Jurkat, Clone E6-1 (cell line): ENCODE measurements at regions not wholly inside any gene's neighbourhood (a gene's known extent, or its start where the extent isn't known, plus 50 kb on each side); places are given as distances from the start of the nearest gene placed in this dataset.
A peak's percentile ranks its signal among the peaks of the same experiment; 100 is the strongest.
"Not testable (repeated sequence)": the region's sequence is repeated elsewhere in the genome, so short reads cannot be mapped to it uniquely, and the experiment has no call there.

ENCODE experiments used
- DNase-seq: peaks from one replicate; pipeline ENCODE4 v3.0.0-alpha.2; 2011; ENCODE audit warnings: low read depth, low spot score
- H3K4me3 ChIP-seq: 2 replicates; pipeline ENCODE4 v1.5.1; 2011; ENCODE audit warnings: mild to moderate bottlenecking, low read length, control low read depth, moderate library complexity

DNA sequence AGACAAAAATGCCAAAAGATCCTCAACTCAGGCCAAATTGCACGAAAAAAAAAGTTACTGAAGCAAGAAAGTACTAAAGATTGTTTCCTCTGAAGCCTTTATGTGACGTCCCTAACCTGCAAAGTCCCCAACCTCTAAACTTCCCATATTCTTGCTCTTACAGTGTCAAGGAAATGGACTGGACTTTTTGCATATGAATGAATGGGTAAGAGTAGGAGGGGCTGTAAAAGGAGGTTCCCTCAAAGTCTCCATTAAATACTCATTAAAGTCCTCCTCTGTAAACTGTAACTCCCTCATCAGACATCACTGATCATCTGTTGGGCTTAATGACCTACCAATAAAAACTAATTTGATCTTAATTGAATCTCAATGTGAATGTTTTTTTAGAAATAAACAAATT, 164.8 kb upstream of the STEAP1 start:
- no peak overlapping the region for H3K4me3 ChIP-seq
- DNase-seq, result no peak

GRCh38 chr7:89994483-89994882, 159.8 kb upstream of the STEAP1 start:
- DNase-seq, result no peak
- no peak overlapping the region for H3K4me3 ChIP-seq

GRCh38 chr7:89998554-89998953, 155.7 kb upstream of the STEAP1 start:
- no peak overlapping the region for H3K4me3 ChIP-seq
- no peak for DNase-seq

GRCh38 chr7:90005836-90006235, 148.4 kb upstream of the STEAP1 start:
- DNase-seq, result no peak
- H3K4me3 ChIP-seq, result no peak overlapping the region

GRCh38 chr7:90007001-90007654, 147.1 kb upstream of the STEAP1 start:
- no peak for DNase-seq
- H3K4me3 ChIP-seq, result no peak overlapping the region

DNA sequence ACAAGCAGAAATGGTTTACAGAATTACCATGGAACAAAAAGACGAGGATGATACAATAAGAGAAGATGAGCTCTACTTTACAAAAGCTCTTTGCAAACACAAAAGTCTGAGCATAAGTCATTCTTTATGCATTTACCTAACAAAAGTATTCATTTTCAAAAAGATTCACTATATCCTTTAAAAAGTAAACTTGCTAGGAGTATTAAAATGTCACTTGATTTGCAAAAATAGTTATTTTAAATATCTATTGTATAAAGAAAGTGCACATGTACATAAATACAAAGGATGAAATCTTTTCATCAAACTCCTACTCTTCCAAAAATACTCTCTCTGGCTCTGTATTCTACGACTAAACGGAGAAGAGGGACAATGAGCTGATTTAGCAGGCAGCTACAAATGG, 146.4 kb upstream of the STEAP1 start:
- DNase-seq, result no peak
- no peak overlapping the region for H3K4me3 ChIP-seq

GRCh38 chr7:90022213-90022612, 132.1 kb upstream of the STEAP1 start:
- H3K4me3 ChIP-seq, result no peak overlapping the region
- DNase-seq, result no peak

GRCh38 chr7:90025771-90026170, 128.5 kb upstream of the STEAP1 start:
- no peak for DNase-seq

GRCh38 chr7:90033850-90034249, 120.4 kb upstream of the STEAP1 start:
- H3K4me3 ChIP-seq, result no peak overlapping the region
- DNase-seq, result no peak

More at GRCh38 chr7:90025771-90026170, 128.5 kb upstream of the STEAP1 start:
- no peak overlapping the region for H3K4me3 ChIP-seq

DNA sequence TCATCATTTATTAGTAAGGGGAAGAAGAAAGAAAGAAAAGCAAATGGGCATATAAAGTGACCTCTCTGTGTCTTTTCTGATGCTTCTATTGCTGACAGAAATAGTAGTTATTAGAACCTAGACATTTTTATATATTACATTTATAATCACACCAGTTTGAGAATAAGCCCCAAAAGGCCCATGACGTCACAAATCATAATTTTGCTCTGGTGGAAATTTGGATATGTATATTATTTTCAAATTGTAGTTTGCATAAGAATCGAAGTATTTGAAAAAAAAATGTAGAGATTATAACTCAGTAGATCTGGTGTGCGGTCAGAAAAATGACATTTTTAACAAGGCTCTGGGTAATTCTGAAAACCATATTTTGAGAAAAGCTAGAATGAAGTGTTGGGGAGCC, 101.2 kb upstream of the STEAP1 start:
- DNase-seq, result no peak
- no peak overlapping the region for H3K4me3 ChIP-seq

DNA sequence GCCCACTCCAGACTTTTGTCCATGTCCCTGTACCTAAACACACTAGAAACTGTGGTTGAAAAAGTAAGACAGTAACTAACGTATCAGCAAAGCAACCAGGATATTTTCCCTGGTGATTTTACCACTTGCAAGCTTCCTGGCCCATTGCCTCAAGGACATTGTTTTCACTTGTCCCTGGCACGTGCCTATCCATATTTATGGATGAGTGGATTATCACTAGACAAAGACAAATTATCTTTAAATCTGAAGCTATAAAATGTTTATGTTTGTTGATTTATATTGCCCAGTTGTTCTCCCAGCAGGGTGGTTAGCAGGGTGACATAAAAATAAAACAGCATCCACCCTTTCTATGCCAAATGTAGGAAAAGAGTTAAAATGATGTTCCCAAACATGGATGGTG, 93.2 kb upstream of the STEAP1 start:
- H3K4me3 ChIP-seq, result no peak overlapping the region
- no peak for DNase-seq

- no peak overlapping the region for H3K4me3 ChIP-seq
- DNase-seq, result peak; percentile 23
Observed at GRCh38 chr7:90064370-90064769, 89.9 kb upstream of the STEAP1 start.

DNA sequence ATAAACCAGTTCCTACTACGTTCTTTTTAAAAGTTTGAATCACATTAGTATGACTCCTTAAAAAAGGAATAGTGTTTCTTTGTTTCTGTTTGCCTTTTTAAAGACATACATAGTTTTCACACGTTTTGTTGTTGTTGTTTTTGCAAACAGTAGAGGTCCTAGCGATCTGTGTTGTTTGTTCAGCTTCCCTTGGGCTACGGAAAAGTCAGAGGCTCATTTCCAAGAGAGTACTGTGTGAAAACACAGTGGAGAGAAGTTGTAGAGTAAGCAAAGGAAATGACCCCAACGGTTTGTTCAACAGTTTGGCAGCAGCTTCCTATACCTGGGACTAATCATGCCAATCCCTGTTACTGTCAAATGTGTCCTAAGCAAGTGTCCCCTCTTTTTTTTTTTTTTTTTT, 87.1 kb upstream of the STEAP1 start:
- H3K4me3 ChIP-seq, result no peak overlapping the region
- DNase-seq, result no peak

GRCh38 chr7:90070238-90070637, 84.0 kb upstream of the STEAP1 start:
- not testable (repeated sequence) for H3K4me3 ChIP-seq
- peak; percentile 10 for DNase-seq

DNA sequence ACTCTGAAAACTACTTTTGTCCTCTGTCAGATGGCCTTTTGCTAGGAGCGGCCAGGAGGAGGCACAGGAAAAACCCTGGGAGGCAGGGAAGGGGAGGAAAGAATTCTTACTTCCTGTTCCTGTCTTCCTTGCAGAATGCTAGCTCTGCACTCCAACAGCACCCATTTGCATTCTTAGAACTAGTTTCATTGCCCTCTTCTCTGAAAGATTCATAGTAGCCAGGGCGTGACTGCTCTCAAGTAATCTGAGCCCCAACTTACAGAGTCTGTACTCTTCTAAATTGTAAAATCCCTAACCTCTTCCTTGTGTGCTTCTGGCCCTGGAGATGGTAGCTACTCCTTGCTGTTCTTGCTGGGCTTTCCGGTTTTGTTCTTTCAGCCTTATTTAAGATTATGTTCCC, 75.3 kb upstream of the STEAP1 start:
- no peak overlapping the region for H3K4me3 ChIP-seq
- no peak for DNase-seq

DNA sequence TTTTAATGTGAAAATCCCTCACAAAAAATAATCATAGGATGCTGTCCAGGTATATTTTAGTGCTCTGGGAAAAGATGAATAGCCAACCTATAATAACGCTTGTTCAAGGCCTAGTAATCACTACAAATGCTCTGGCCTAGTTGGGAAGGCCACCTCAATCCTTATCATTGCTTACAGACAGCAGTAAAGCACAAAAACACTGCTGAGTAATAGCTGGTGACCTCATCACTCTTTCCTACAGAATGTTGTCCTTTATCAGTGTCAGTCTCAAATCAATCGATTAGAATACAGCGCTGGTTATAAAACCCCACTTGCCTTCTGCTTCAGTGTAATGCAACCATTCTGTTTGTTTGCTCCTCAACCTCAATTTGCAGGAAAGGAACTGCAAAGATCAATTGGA, 72.6 kb upstream of the STEAP1 start:
- H3K4me3 ChIP-seq, result no peak overlapping the region
- no peak for DNase-seq

- no peak for DNase-seq
- no peak overlapping the region for H3K4me3 ChIP-seq
Observed at GRCh38 chr7:90092506-90092905, 61.8 kb upstream of the STEAP1 start.

GRCh38 chr7:90094030-90094429, 60.2 kb upstream of the STEAP1 start:
- no peak overlapping the region for H3K4me3 ChIP-seq
- no peak for DNase-seq
